ENCODE measurements at regions not wholly inside any gene's neighbourhood (a gene's known extent, or its start where the extent isn't known, plus 50 kb on each side); places are given as distances from the start of the nearest gene placed in this dataset.

- H3K36me3 ChIP-seq = no peaks in the 10 kb centered on the region
- no peak overlapping the region for H3K4me3 ChIP-seq
- intact Hi-C loops (cut with DNase I; ENCODE audit: low total_unique reads) = no loop called here
- no peak for TF ChIP-seq CTCF (IDR thresholded peaks at IDR 0.05)
- H3K27me3 ChIP-seq = no peaks in the 10 kb centered on the region
- no peak for DNase-seq
- H3K27ac ChIP-seq = no peak overlapping the region
- H3K9me3 ChIP-seq = no peaks in the 10 kb centered on the region
- H3K4me1 ChIP-seq = peaks cover 0 to 6% (median 0%) of the 10 kb centered on the region in 4 donors
These were observed 383.1 kb upstream of the KLF4 start for GRCh38 chr9:107872457-107873192.

GRCh38 chr9:107870927-107871680 is 381.5 kb upstream of the KLF4 start:
- DNase-seq = no peak
- intact Hi-C loops (cut with DNase I; ENCODE audit: low total_unique reads) = no loop called here
- no peaks in the 10 kb centered on the region for H3K27me3 ChIP-seq
- no peak overlapping the region for H3K27ac ChIP-seq
- no peaks in the 10 kb centered on the region for H3K36me3 ChIP-seq
- H3K9me3 ChIP-seq = no peaks in the 10 kb centered on the region
- no peak overlapping the region for H3K4me3 ChIP-seq
- TF ChIP-seq CTCF (IDR thresholded peaks at IDR 0.05) = no peak
- peaks cover 0 to 6% (median 0%) of the 10 kb centered on the region in 4 donors for H3K4me1 ChIP-seq

- intact Hi-C loops (cut with DNase I; ENCODE audit: low total_unique reads) = no loop called here
- Histone ChIP-seq H3K4me1 (peaks cover 0 to 5% (median 0%) of the 10 kb centered on the region in 4 donors), H3K27ac (no peak overlapping the region), H3K36me3 (no peaks in the 10 kb centered on the region), H3K4me3 (no peak overlapping the region), H3K27me3 (no peaks in the 10 kb centered on the region), H3K9me3 (no peaks in the 10 kb centered on the region)
- no peak for TF ChIP-seq CTCF (IDR thresholded peaks at IDR 0.05)
- no peak for DNase-seq
These were observed 380.7 kb upstream of the KLF4 start for GRCh38 chr9:107870221-107870620.

GRCh38 chr9:107869111-107869510 is 379.5 kb upstream of the KLF4 start:
- TF ChIP-seq CTCF (IDR thresholded peaks at IDR 0.05) = no peak
- intact Hi-C loops (cut with DNase I; ENCODE audit: low total_unique reads) = no loop called here

GRCh38 chr9:107868186-107868585 is 378.6 kb upstream of the KLF4 start:
- TF ChIP-seq CTCF (IDR thresholded peaks at IDR 0.05) = no peak
- Histone ChIP-seq H3K27ac (no peak overlapping the region), H3K4me3 (no peak overlapping the region), H3K9me3 (no peaks in the 10 kb centered on the region), H3K27me3 (no peaks in the 10 kb centered on the region), H3K36me3 (no peaks in the 10 kb centered on the region), H3K4me1 (peaks cover 0 to 8% (median 0%) of the 10 kb centered on the region in 4 donors)
- no peak for DNase-seq
- intact Hi-C loops (cut with DNase I; ENCODE audit: low total_unique reads) = no loop called here

More at GRCh38 chr9:107869111-107869510, 379.5 kb upstream of the KLF4 start:
- Histone ChIP-seq H3K4me3 (no peak overlapping the region), H3K27me3 (no peaks in the 10 kb centered on the region), H3K4me1 (no peaks in the 10 kb centered on the region), H3K36me3 (no peaks in the 10 kb centered on the region), H3K9me3 (no peaks in the 10 kb centered on the region), H3K27ac (no peak overlapping the region)
- no peak for DNase-seq
